ENCODE measurements at regions not wholly inside any gene's neighbourhood (a gene's known extent, or its start where the extent isn't known, plus 50 kb on each side); places are given as distances from the start of the nearest gene placed in this dataset.

DNA sequence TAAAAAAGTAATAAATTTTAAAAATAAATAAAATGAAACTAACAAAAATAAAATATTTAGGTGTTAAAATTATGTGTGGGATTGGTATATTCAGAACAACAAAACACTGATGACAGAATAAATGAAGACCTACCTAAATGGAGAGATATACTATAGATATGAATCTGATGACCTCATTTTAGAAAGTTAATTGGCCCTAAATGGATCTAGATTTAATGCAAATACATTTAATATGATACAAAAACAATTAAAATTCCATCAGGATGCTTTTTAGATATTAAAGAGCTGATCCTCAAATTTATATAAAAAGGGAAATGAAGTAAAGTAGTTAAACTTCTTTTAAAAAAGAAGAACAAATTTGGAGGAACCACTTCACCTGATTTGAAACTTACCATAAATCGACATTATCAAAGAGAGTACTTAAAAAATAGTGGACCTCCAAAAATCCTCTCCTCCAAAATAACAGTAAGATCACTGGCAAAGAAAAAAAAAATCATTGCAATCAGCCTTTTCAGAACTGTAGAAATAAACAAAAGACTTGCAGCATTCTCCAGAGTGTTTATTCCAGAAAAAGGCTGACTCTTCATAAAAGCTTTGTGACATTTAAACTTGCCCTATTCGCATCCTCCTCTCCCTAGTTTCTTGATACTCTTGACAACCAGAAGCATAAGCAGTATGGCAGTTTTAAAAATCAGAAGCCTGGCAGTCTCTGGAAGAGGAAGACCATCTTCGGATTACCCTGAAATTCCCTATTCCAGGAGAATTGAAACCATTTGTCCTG is 125.9 kb upstream of the AKR1E2 start:
- TF ChIP-seq, protein P1, sequence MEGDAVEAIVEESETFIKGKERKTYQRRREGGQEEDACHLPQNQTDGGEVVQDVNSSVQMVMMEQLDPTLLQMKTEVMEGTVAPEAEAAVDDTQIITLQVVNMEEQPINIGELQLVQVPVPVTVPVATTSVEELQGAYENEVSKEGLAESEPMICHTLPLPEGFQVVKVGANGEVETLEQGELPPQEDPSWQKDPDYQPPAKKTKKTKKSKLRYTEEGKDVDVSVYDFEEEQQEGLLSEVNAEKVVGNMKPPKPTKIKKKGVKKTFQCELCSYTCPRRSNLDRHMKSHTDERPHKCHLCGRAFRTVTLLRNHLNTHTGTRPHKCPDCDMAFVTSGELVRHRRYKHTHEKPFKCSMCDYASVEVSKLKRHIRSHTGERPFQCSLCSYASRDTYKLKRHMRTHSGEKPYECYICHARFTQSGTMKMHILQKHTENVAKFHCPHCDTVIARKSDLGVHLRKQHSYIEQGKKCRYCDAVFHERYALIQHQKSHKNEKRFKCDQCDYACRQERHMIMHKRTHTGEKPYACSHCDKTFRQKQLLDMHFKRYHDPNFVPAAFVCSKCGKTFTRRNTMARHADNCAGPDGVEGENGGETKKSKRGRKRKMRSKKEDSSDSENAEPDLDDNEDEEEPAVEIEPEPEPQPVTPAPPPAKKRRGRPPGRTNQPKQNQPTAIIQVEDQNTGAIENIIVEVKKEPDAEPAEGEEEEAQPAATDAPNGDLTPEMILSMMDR (IDR thresholded peaks at IDR 0.05 in 8 of 11, conservative IDR thresholded peaks at IDR 0.05 in 3 of 11), result no peak
- no peak for TF ChIP-seq POLR2A (IDR thresholded peaks at IDR 0.05)
- no peak for TF ChIP-seq POLR2AphosphoS5 (IDR thresholded peaks at IDR 0.05)
